ENCODE measurements at regions not wholly inside any gene's neighbourhood (a gene's known extent, or its start where the extent isn't known, plus 50 kb on each side); places are given as distances from the start of the nearest gene placed in this dataset.

DNA sequence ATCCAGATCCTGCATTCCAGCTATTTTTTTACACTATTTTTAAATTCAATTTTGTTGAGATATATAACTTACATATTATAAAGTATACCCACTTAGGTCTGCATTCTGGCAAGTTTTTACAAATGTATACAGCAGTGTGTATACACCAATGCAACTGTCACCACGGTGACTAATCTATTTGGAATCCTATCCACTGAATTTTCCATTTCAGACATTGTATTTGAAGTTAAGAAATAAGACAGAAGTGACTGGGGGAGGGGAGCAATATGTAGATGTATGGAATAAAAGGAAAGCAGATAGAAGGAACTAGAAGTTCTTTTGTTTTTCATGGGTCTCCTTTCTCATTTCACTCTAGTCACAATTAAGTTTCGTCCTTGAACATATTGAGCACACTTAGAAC lies 431.5 kb upstream of the CHRM3 start:
- no peak for DNase-seq
- TF ChIP-seq EZH2 (optimal IDR thresholded peaks at IDR 0.05; ENCODE audit: low read depth, low read length) (no peak), CTCF (IDR thresholded peaks at IDR 0.05; ENCODE audit: low read length) (no peak), EZH2phosphoT487 (IDR thresholded peaks at IDR 0.05; ENCODE audit: low read length) (no peak)
- H3K27ac ChIP-seq (ENCODE audit: low read length) = no peak overlapping the region
- H3K4me2 ChIP-seq (ENCODE audit: low read depth, low read length) = no peak overlapping the region
- no peaks in the 10 kb centered on the region for H4K20me1 ChIP-seq (ENCODE audit: insufficient read depth, low read length)
- no peaks in the 10 kb centered on the region for H3K9me2 ChIP-seq (replicated peaks; ENCODE audit: insufficient read depth, low read length)
- H3F3A ChIP-seq (ENCODE audit: insufficient read depth, low read length) = no peaks in the 10 kb centered on the region
- H2AFZ ChIP-seq (ENCODE audit: low read length) = no peak overlapping the region
- no peaks in the 10 kb centered on the region for H3K36me3 ChIP-seq (replicated peaks; ENCODE audit: insufficient read depth, low read length)
- H3K27me3 ChIP-seq (replicated peaks; ENCODE audit: insufficient read depth, low read length) = no peaks in the 10 kb centered on the region
- no peaks in the 10 kb centered on the region for H3K79me2 ChIP-seq (ENCODE audit: low read length)
- H3K4me1 ChIP-seq (ENCODE audit: low read length) = no peaks in the 10 kb centered on the region
- no peak overlapping the region for H3K9ac ChIP-seq (ENCODE audit: low read length)
- no peak overlapping the region for H3K4me3 ChIP-seq (ENCODE audit: low read length)
- no peaks in the 10 kb centered on the region for H3K9me3 ChIP-seq (replicated peaks; ENCODE audit: insufficient read depth, low read length)

GRCh38 chr1:238953448-238954010 lies 432.8 kb upstream of the CHRM3 start:
- no peaks in the 10 kb centered on the region for H3K36me3 ChIP-seq (replicated peaks; ENCODE audit: insufficient read depth, low read length)
- no peak overlapping the region for H3K4me3 ChIP-seq (ENCODE audit: low read length)
- TF ChIP-seq CTCF (IDR thresholded peaks at IDR 0.05; ENCODE audit: low read length) = 0 out of 2 replicates have a peak, but pooled peaks have one; percentile 15
- no peak for TF ChIP-seq EZH2 (optimal IDR thresholded peaks at IDR 0.05; ENCODE audit: low read depth, low read length)
- TF ChIP-seq EZH2phosphoT487 (IDR thresholded peaks at IDR 0.05; ENCODE audit: low read length) = no peak
- H3K9me2 ChIP-seq (replicated peaks; ENCODE audit: insufficient read depth, low read length) = no peaks in the 10 kb centered on the region
- H3K9ac ChIP-seq (ENCODE audit: low read length) = no peak overlapping the region
- H3K27me3 ChIP-seq (replicated peaks; ENCODE audit: insufficient read depth, low read length) = no peaks in the 10 kb centered on the region
- no peaks in the 10 kb centered on the region for H3K4me1 ChIP-seq (ENCODE audit: low read length)
- no peaks in the 10 kb centered on the region for H4K20me1 ChIP-seq (ENCODE audit: insufficient read depth, low read length)
- DNase-seq = no peak
- H3K4me2 ChIP-seq (ENCODE audit: low read depth, low read length) = no peak overlapping the region
- H3K27ac ChIP-seq (ENCODE audit: low read length) = no peak overlapping the region
- H3F3A ChIP-seq (ENCODE audit: insufficient read depth, low read length) = no peaks in the 10 kb centered on the region
- no peaks in the 10 kb centered on the region for H3K79me2 ChIP-seq (ENCODE audit: low read length)
- no peaks in the 10 kb centered on the region for H3K9me3 ChIP-seq (replicated peaks; ENCODE audit: insufficient read depth, low read length)
- no peak overlapping the region for H2AFZ ChIP-seq (ENCODE audit: low read length)

DNA sequence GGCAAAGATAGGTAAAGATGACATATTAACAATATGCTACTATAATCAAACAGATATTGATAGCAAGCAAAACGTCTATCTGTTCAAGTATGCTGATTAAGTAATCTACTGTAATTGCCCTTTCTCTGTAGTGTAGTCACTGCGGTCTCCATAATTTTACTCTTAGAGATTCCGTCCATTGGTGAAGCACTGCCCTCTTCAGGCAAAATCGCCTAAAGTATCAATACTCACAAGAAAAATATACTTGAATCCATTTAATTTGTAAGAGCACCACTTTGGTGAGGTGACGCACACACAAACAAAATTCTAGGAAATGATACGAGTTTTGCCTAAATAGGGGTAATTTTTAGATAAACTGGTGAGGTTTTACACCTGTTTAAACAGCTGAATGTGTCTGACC lies 434.6 kb upstream of the CHRM3 start:
- no peaks in the 10 kb centered on the region for H3K27me3 ChIP-seq (replicated peaks; ENCODE audit: insufficient read depth, low read length)
- H3K36me3 ChIP-seq (replicated peaks; ENCODE audit: insufficient read depth, low read length) = no peaks in the 10 kb centered on the region
- no peak overlapping the region for H3K4me3 ChIP-seq (ENCODE audit: low read length)
- H3K9ac ChIP-seq (ENCODE audit: low read length) = no peak overlapping the region
- H3K4me1 ChIP-seq (ENCODE audit: low read length) = no peaks in the 10 kb centered on the region
- DNase-seq = peak; percentile 41
- no peaks in the 10 kb centered on the region for H3K9me3 ChIP-seq (replicated peaks; ENCODE audit: insufficient read depth, low read length)
- H3K4me2 ChIP-seq (ENCODE audit: low read depth, low read length) = no peak overlapping the region
- H3K79me2 ChIP-seq (ENCODE audit: low read length) = no peaks in the 10 kb centered on the region
- no peaks in the 10 kb centered on the region for H3F3A ChIP-seq (ENCODE audit: insufficient read depth, low read length)
- H2AFZ ChIP-seq (ENCODE audit: low read length) = no peak overlapping the region
- H3K9me2 ChIP-seq (replicated peaks; ENCODE audit: insufficient read depth, low read length) = no peaks in the 10 kb centered on the region
- no peaks in the 10 kb centered on the region for H4K20me1 ChIP-seq (ENCODE audit: insufficient read depth, low read length)
- H3K27ac ChIP-seq (ENCODE audit: low read length) = no peak overlapping the region
- TF ChIP-seq EZH2 (optimal IDR thresholded peaks at IDR 0.05; ENCODE audit: low read depth, low read length) (no peak), CTCF (IDR thresholded peaks at IDR 0.05; ENCODE audit: low read length) (peak; percentile 44), EZH2phosphoT487 (IDR thresholded peaks at IDR 0.05; ENCODE audit: low read length) (no peak)

Data from MM.1S (cell line).